GM10248 (cell line): ENCODE measurements at regions not wholly inside any gene's neighbourhood (a gene's known extent, or its start where the extent isn't known, plus 50 kb on each side); places are given as distances from the start of the nearest gene placed in this dataset.

Experiments used
- CTCF ChIA-PET: fragments of 300-600 bp; sonication (Branson Sonifier 250); formaldehyde crosslinking; extraction: SDS; loops from one replicate; lab custom pipeline; 2021; ENCODE audit warnings: antibody characterized with exemption; lab: Yijun Ruan, JAX
- POLR2A ChIA-PET: fragments of 350-650 bp; sonication (Branson Sonifier 250); formaldehyde crosslinking; extraction: SDS; loops from one replicate; lab custom pipeline; 2020; ENCODE audit warnings: antibody characterized with exemption; lab: Yijun Ruan, JAX
- DNase-seq: peaks from one replicate; pipeline ENCODE4 v3.0.0; 2012; ENCODE audit errors: extremely low spot score
- CTCF ChIP-seq: IDR thresholded peaks from 2 replicates; pipeline ENCODE4 v1.5.1; 2012; ENCODE audit warnings: mild to moderate bottlenecking, low read depth; ENCODE audit errors: extremely low read depth, missing control alignments, control extremely low read depth

GRCh38 chr5:174301848-174302625 is 256.5 kb downstream of the NSG2 start:
- POLR2A ChIA-PET: no interaction called here
- no peak for TF ChIP-seq CTCF
- CTCF ChIA-PET: interaction anchor here (1.5 to 4.5 kb wide), 2 partner anchors 9 to 25 kb away, joined by 3 to 38 read pairs; no protein-coding TSS in a partner anchor

GRCh38 chr5:174303035-174303434 is 257.5 kb downstream of the NSG2 start:
- ChIA-PET CTCF (interaction anchor here (1.2 to 4.5 kb wide), 3 partner anchors 8 to 30 kb away, joined by 3 to 38 read pairs (median 3); no protein-coding TSS in a partner anchor), POLR2A (no interaction called here)
- no peak for TF ChIP-seq CTCF
- peak; percentile 6 for DNase-seq

More at GRCh38 chr5:174301848-174302625, 256.5 kb downstream of the NSG2 start:
- peak; percentile 4 for DNase-seq

- DNase-seq: peak; percentile 3
- ChIA-PET CTCF (interaction anchor here (1.2 to 4.5 kb wide), 3 partner anchors 7 to 30 kb away, joined by 3 to 38 read pairs (median 3); no protein-coding TSS in a partner anchor), POLR2A (no interaction called here)
- no peak for TF ChIP-seq CTCF
These were observed 258.0 kb downstream of the NSG2 start for GRCh38 chr5:174303437-174304045.

GRCh38 chr5:174305241-174305681 is 259.8 kb downstream of the NSG2 start:
- no peak for TF ChIP-seq CTCF
- ChIA-PET POLR2A (no interaction called here), CTCF (interaction anchor here (0.7 kb wide), 1 partner anchor 32 kb away, joined by 3 read pairs; no protein-coding TSS in a partner anchor)
- DNase-seq: no peak

GRCh38 chr5:174306345-174307030 is 261.0 kb downstream of the NSG2 start:
- CTCF ChIA-PET: interaction anchor here (1.4 to 1.7 kb wide), 2 partner anchors 11 to 333 kb away, joined by 3 to 7 read pairs; no protein-coding TSS in a partner anchor
- no peak for TF ChIP-seq CTCF
- DNase-seq: no peak
- POLR2A ChIA-PET: no interaction called here

- ChIA-PET CTCF (interaction anchor here (1.4 to 1.7 kb wide), 3 partner anchors 10 to 334 kb away, joined by 3 to 7 read pairs (median 5); no protein-coding TSS in a partner anchor), POLR2A (no interaction called here)
- DNase-seq: no peak
- TF ChIP-seq CTCF: no peak
These were observed 261.5 kb downstream of the NSG2 start for GRCh38 chr5:174307031-174307408.
